Caco-2 (cell line): ENCODE measurements at regions not wholly inside any gene's neighbourhood (a gene's known extent, or its start where the extent isn't known, plus 50 kb on each side); places are given as distances from the start of the nearest gene placed in this dataset.

Experiments used
- BruUV-seq: library from RNA; stranded (reverse); fragments of 400-500 nt; replicated peaks from 2 replicates; lab custom pipeline; 2021; lab: Mats Ljungman, UMichigan
- CTCF ChIA-PET: fragments of 300-600 bp; sonication (Branson Sonifier 250); formaldehyde crosslinking; loops from one replicate; lab custom pipeline; 2022; ENCODE audit warnings: antibody characterized with exemption; lab: Charles Lee
- POLR2A ChIA-PET: fragments of 300-600 bp; sonication (Branson Sonifier 250); formaldehyde crosslinking; loops from one replicate; lab custom pipeline; 2022; ENCODE audit warnings: antibody characterized with exemption; lab: Charles Lee
- DNase-seq, 2 experiments: peaks; one replicate each; pipeline versions ENCODE4 v3.0.0 to v3.0.0-alpha.2; 2020 to 2022
- H3K27me3 ChIP-seq: replicated peaks from 2 replicates; pipeline ENCODE4 v1.6.0; 2011; ENCODE audit warnings: low read length; ENCODE audit not compliant: control insufficient read depth, insufficient read depth
- H3K36me3 ChIP-seq: 2 replicates; pipeline ENCODE4 v1.5.1; 2011; ENCODE audit warnings: low read length; ENCODE audit not compliant: control insufficient read depth, insufficient read depth
- H3K4me1 ChIP-seq: fragments of 250-450 bp; sonication (Bioruptor Pico); 2 replicates; pipeline ENCODE4 v1.5.1; 2020; ENCODE audit warnings: mild to moderate bottlenecking
- H3K4me3 ChIP-seq: 2 replicates; pipeline ENCODE4 v1.5.1; 2011; ENCODE audit warnings: low read depth, mild to moderate bottlenecking, control low read depth, low read length
- H3K9me3 ChIP-seq: fragments of 250-450 bp; sonication (Bioruptor Pico); 2 replicates; pipeline ENCODE4 v1.5.1; 2020; ENCODE audit warnings: mild to moderate bottlenecking, moderate library complexity
- H3K27ac Mint-ChIP-seq: one replicate; pipeline ENCODE4 v1.8.0; 2022; ENCODE audit warnings: mixed read lengths; ENCODE audit not compliant: unreplicated experiment
- H3K27me3 Mint-ChIP-seq: one replicate; pipeline ENCODE4 v1.8.0; 2022; ENCODE audit warnings: mixed read lengths; ENCODE audit not compliant: insufficient read depth, unreplicated experiment
- H3K36me3 Mint-ChIP-seq: one replicate; pipeline ENCODE4 v1.8.0; 2022; ENCODE audit warnings: mild to moderate bottlenecking, mixed read lengths; ENCODE audit not compliant: insufficient read depth, unreplicated experiment
- H3K4me1 Mint-ChIP-seq: one replicate; pipeline ENCODE4 v1.8.0; 2022; ENCODE audit warnings: low read depth, mixed read lengths; ENCODE audit not compliant: unreplicated experiment
- H3K4me3 Mint-ChIP-seq: one replicate; pipeline ENCODE4 v1.8.0; 2022; ENCODE audit warnings: mild to moderate bottlenecking, moderate library complexity, mixed read lengths; ENCODE audit not compliant: unreplicated experiment
- H3K9me3 Mint-ChIP-seq: one replicate; pipeline ENCODE4 v1.8.0; 2022; ENCODE audit warnings: mixed read lengths; ENCODE audit not compliant: unreplicated experiment
- intact Hi-C: fragments of 100-400 bp; cut with micrococcal nuclease; formaldehyde crosslinking; loops from one replicate; pipeline ENCODE4 v1.10.0; 2022; ENCODE audit not compliant: unreplicated experiment
- TF ChIP-seq, protein P1 (sequence below), 2 experiments: fragments of 200-600 bp in 1 of 2; IDR thresholded peaks; 1 replicate in 1 of 2; 2 replicates in 1 of 2; pipeline versions ENCODE4 v1.5.1 to v1.8.0; 2011 to 2022; ENCODE audit warnings: antibody characterized with exemption in 1 of 2, control low read depth in 1 of 2, inconsistent platforms in 1 of 2, low read depth in 1 of 2, low read length in 1 of 2, mild to moderate bottlenecking in 1 of 2, moderate library complexity in 1 of 2; ENCODE audit not compliant: insufficient read depth in 1 of 2, severe bottlenecking in 1 of 2, unreplicated experiment in 1 of 2

DNA sequence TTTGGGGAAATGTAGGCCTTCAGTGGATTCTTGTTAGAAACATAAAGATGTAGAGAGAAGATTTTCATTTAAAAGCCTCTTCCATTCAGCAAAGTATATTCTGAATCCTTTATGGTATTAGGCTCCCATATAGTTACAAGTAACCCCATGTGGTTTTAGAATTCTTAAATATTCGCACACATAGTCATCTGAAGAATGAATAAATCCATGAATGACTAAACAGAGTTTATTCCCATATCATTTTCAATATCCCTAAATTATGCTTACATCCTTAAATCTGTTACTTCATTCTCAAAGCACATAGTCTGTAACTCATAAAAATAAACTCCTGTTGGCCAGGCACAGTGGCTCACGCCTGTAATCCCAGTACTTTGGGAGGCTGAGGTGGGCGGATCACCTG lies 962.1 kb downstream of the KCNJ18 start:
- CTCF ChIA-PET = no interaction called here

DNA sequence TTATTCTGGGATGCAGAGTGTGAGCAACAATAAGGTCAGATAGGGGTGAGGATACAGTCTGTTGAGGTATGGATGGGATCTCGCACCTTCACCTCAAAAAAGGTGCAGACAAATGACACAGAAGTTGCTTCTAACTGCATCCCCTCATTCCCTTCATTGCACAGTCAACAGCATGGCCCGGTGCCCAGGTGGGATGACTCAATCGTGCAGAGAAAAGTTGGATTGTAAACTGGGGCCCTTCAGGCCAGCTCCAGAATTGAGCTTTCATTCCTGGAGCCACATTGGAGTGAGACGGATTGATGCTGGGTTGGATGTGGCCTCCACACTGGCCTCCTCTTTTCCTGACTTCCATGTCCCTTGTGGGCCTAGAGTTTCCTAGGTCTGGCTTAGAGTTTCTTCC lies 977.4 kb downstream of the KCNJ18 start:
- no peaks in the 10 kb centered on the region for H3K36me3 Mint-ChIP-seq
- Histone ChIP-seq H3K27me3 (no peaks in the 10 kb centered on the region), H3K36me3 (no peaks in the 10 kb centered on the region), H3K9me3 (no peaks in the 10 kb centered on the region; the same call in 1 of the 2 replicates), H3K4me3 (no peak overlapping the region), H3K4me1 (no peaks in the 10 kb centered on the region)
- H3K9me3 Mint-ChIP-seq = no peaks in the 10 kb centered on the region
- DNase-seq = no peak
- no TSS peak for BruUV-seq
- no peaks in the 10 kb centered on the region for H3K4me1 Mint-ChIP-seq
- POLR2A ChIA-PET = no interaction called here
- H3K27ac Mint-ChIP-seq = no peak overlapping the region
- H3K27me3 Mint-ChIP-seq = no peaks in the 10 kb centered on the region
- intact Hi-C loops = no loop called here
- CTCF ChIA-PET = no interaction called here
- TF ChIP-seq, protein P1, sequence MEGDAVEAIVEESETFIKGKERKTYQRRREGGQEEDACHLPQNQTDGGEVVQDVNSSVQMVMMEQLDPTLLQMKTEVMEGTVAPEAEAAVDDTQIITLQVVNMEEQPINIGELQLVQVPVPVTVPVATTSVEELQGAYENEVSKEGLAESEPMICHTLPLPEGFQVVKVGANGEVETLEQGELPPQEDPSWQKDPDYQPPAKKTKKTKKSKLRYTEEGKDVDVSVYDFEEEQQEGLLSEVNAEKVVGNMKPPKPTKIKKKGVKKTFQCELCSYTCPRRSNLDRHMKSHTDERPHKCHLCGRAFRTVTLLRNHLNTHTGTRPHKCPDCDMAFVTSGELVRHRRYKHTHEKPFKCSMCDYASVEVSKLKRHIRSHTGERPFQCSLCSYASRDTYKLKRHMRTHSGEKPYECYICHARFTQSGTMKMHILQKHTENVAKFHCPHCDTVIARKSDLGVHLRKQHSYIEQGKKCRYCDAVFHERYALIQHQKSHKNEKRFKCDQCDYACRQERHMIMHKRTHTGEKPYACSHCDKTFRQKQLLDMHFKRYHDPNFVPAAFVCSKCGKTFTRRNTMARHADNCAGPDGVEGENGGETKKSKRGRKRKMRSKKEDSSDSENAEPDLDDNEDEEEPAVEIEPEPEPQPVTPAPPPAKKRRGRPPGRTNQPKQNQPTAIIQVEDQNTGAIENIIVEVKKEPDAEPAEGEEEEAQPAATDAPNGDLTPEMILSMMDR (IDR thresholded peaks at IDR 0.05; ENCODE audit: insufficient read depth in 1 of 2, low read depth in 1 of 2, low read length in 1 of 2, severe bottlenecking in 1 of 2, unreplicated experiment in 1 of 2) = no peak
- no peak overlapping the region for H3K4me3 Mint-ChIP-seq

More for the DNA sequence above, 962.1 kb downstream of the KCNJ18 start:
- Mint-ChIP-seq H3K4me1 (no peaks in the 10 kb centered on the region), H3K36me3 (no peaks in the 10 kb centered on the region), H3K4me3 (no peak overlapping the region), H3K27me3 (no peaks in the 10 kb centered on the region), H3K9me3 (peaks cover 2% of the 10 kb centered on the region), H3K27ac (no peak overlapping the region)
- Histone ChIP-seq H3K4me3 (no peak overlapping the region), H3K27me3 (no peaks in the 10 kb centered on the region), H3K9me3 (no peaks in the 10 kb centered on the region), H3K4me1 (no peaks in the 10 kb centered on the region), H3K36me3 (no peaks in the 10 kb centered on the region)
- intact Hi-C loops = no loop called here
- TF ChIP-seq, protein P1 (IDR thresholded peaks at IDR 0.05; ENCODE audit: insufficient read depth in 1 of 2, low read depth in 1 of 2, low read length in 1 of 2, severe bottlenecking in 1 of 2, unreplicated experiment in 1 of 2) = no peak
- no TSS peak for BruUV-seq
- DNase-seq = no peak
- POLR2A ChIA-PET = no interaction called here

GRCh38 chr17:22671110-22671509 lies 978.8 kb downstream of the KCNJ18 start:
- no peaks in the 10 kb centered on the region for H3K9me3 Mint-ChIP-seq
- H3K4me3 ChIP-seq = no peak overlapping the region
- H3K9me3 ChIP-seq = no peaks in the 10 kb centered on the region; the same call in 1 of the 2 replicates
- intact Hi-C loops = no loop called here
- H3K36me3 Mint-ChIP-seq = no peaks in the 10 kb centered on the region
- no peak overlapping the region for H3K4me3 Mint-ChIP-seq
- TF ChIP-seq, protein P1 (IDR thresholded peaks at IDR 0.05; ENCODE audit: insufficient read depth in 1 of 2, low read depth in 1 of 2, low read length in 1 of 2, severe bottlenecking in 1 of 2, unreplicated experiment in 1 of 2) = no peak
- H3K36me3 ChIP-seq = no peaks in the 10 kb centered on the region
- BruUV-seq = no TSS peak
- no peak overlapping the region for H3K27ac Mint-ChIP-seq
- no peaks in the 10 kb centered on the region for H3K4me1 Mint-ChIP-seq
- H3K4me1 ChIP-seq = no peaks in the 10 kb centered on the region
- ChIA-PET CTCF (no interaction called here), POLR2A (no interaction called here)
- no peaks in the 10 kb centered on the region for H3K27me3 ChIP-seq
- no peaks in the 10 kb centered on the region for H3K27me3 Mint-ChIP-seq
- no peak for DNase-seq
